ENCODE measurements at regions not wholly inside any gene's neighbourhood (a gene's known extent, or its start where the extent isn't known, plus 50 kb on each side); places are given as distances from the start of the nearest gene placed in this dataset.
"Not testable (repeated sequence)": the region's sequence is repeated elsewhere in the genome, so short reads cannot be mapped to it uniquely, and the experiment has no call there.

DNA sequence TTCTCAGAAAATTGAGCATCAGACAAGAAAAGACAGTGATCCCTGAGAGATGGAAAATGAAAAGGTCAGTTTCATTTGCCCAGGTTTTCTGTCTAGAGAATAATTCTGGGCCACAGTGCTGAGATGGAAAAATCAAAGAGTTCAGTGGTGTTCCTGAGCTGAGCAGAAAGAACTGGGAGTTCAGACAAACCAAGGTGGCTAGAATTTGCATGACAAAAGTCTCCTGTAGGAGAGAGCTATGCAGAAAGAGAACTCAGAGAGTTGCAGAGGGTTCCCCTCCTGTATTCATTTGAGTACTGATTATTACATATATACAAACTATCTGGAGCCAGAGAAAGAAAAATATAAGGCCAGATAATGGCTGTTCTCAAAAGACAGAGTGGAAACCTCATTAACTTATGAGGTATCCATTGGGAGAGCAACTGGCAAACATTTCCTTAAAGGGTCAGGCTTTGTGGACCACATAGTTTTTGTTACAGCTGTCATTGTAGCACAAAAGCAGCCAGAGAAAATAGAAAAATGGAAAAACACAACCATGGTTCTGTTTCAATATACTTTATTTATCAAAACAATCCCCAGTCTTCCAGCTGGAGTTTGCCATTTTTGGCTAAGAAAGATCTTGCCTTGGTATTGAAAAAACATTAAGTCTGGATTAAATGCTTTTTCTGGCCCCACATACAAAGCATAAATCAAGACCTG, 1004.1 kb downstream of the TBL1XR1 start:
- DNase-seq (ENCODE audit: low spot score): no peak

DNA sequence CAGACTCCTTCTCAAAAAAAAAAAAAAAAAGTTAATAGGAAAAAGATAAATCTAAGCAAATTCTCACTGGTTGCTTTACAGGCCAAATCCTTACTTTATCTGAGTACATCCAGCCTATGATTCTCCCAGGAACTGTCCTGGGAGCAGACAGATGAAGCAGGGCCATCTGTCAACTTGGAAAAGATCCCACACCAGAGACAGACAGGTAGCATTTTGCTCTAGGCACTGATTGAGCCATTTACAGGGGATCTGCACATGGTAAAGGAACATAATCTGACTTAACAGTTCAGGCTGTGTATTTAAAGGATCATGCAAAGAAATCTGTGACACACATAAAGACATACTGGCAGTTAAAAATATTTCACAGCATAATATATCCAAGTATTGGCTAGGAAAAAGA, 1006.5 kb downstream of the TBL1XR1 start:
- no peak for DNase-seq (ENCODE audit: low spot score)

DNA sequence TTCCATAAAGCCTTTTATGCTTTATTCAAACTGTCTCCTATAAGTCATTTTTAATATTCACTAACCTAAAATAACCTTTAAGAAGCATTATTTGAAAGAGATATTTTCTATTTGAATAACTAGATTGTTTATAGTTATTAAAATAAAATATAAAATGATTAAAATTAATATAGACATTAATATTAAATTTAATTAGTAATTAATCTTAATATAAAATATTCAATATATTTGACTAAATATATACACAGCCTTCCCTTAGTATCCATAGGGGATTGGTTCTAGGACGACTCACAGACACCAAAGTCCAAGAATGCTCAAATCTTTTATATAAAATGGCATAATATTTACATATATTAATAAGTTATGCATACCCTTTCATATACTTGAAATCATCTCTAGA, 1014.1 kb downstream of the TBL1XR1 start:
- no peak for DNase-seq (ENCODE audit: low spot score)

DNA sequence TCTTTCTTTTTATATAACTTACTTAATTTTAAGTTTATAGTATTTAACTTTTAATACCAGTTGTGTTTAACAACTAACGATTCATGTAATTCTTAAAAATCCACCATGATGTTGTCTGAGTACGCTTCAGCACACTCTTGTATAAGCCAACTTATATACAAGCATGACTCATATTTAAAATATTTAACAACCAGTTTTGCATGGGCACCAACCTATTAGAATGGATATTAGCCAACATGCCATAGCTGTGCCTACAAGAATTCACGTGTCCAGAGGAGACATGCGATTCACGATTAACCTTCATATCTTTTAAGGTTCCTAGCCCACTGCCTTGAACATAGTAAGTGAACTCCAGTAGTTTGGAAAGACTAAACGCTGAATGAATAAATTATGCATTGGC, 1023.2 kb downstream of the TBL1XR1 start:
- no peak for DNase-seq (ENCODE audit: low spot score)

- DNase-seq (ENCODE audit: low spot score): no peak
These were observed 1024.8 kb downstream of the TBL1XR1 start for GRCh38 chr3:176172492-176172891.

DNA sequence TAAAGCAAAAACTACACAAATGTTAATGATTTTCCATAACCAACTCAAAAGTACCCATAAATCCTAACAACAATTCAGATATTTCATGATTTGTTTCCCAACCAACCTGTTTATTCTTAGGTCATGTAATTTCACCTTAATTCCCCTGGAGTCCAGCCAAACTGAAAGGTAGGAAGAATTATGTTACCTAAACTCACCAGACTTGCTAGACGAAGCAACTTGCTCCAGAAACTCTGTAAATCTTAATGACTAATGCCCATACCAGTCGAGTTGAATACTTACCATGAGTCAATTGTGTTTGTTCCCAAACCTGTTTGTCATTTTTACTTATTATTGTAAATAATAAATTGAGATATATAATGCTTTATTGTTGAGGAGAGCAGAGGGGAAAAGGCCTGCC, 1030.0 kb downstream of the TBL1XR1 start:
- DNase-seq (ENCODE audit: low spot score): no peak

DNA sequence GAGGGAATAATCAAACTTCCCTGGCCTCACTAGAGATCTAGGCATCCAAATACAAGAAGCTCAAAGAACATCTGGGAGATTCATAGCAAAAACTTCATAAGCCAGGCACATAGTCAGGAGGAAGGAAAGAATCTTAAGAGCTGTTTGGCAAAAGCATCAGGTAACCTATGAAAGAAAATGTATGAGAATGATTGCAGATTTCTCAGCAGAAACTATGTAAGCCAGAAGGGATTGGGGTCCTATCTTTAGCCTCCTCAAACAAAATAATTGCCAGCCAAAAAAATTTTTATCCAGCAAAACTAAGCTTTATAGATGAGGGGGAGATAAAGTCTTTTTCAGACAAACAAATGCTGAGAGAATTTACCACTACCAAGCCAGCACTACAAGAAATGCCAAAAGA, 1036.3 kb downstream of the TBL1XR1 start:
- no peak for DNase-seq (ENCODE audit: low spot score)

DNA sequence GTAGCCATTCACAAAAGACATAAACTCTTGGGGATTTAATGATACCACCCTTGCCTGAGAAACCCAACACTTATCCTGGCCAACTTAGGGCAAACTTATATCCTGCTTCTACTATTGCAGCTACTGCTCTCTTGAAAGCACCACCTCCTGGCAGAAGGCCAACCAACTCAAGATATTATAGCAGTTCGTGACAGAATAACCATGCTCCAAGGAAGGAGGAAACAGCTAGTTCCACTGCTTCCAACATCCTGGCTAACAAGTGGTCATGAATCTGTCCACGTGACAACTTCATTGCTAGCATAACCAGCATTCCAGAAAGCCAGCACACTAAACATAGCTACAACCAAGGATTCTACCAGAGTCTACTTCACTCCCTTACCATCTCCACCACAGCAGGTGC, 1037.5 kb downstream of the TBL1XR1 start:
- no peak for DNase-seq (ENCODE audit: low spot score)

- no peak for DNase-seq (ENCODE audit: low spot score)
These were observed 1042.3 kb downstream of the TBL1XR1 start for GRCh38 chr3:176155012-176155411.

DNA sequence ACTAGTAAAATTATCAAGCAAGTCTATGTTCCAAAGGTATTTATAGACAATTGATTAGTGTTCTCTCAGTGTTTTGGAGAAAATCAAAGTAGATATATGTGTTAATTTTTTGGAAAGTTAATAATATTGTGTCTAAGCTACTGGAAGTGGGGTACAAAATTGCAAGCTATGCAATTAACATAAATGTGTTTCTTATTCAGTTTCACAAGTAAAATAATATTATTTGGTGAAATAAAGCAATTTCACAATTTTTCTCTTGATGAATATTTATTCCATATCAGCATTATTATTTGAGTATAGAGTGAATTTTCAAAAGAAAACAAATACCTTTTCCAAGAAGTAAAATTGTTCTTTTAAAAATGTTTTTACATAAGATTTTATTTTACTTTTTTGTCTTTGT, 1047.7 kb downstream of the TBL1XR1 start:
- DNase-seq (ENCODE audit: low spot score): no peak

GRCh38 chr3:176147251-176147650, 1050.0 kb downstream of the TBL1XR1 start:
- peak; percentile 71 for DNase-seq (ENCODE audit: low spot score)

- no peak for DNase-seq (ENCODE audit: low spot score)
These were observed 1055.4 kb downstream of the TBL1XR1 start for GRCh38 chr3:176141837-176142236.

DNA sequence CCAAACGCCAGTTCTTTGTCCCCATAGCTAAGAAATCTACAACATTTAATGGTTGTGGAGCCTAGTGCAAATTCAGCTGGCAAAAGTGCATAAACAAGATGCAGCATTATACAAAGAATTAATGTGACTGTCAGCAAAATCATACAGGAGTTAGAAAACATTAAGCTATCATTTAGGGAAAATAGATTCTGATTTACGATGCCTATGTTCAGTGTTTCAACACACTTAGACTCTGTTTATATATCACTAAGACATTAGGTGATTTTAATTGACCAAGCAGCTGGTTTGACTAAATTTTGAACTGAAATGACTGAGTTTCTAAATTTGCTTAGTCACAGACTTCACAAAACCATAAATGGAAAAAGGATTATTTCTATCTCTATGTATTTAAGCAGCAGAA, 1076.8 kb downstream of the TBL1XR1 start:
- no peak for DNase-seq (ENCODE audit: low spot score)

DNA sequence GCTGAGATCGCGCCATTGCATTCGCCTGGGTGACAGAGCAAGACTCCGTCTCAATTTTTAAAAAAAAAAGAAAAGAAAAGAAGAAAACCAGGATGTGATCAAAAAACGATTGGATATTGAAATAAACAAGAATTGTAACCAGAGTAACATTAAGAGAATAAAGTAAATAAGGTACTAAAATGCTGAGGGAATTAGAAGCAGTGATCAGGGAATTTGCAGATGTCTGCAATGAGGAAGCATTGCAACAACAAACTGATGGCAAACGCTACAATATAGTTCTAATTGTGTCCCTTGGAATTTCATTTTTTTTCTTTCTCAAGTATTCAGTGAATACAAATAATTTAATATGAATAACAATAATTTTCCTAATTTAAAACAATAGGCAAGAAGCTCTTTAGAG, 1077.5 kb downstream of the TBL1XR1 start:
- DNase-seq (ENCODE audit: low spot score): no peak

- no peak for DNase-seq (ENCODE audit: low spot score)
These were observed 1090.9 kb downstream of the TBL1XR1 start for GRCh38 chr3:176106380-176106779.

GRCh38 chr3:176097027-176097426, 1100.3 kb downstream of the TBL1XR1 start:
- no peak for DNase-seq (ENCODE audit: low spot score)

GRCh38 chr3:176093892-176094291, 1103.4 kb downstream of the TBL1XR1 start:
- DNase-seq (ENCODE audit: low spot score): not testable (repeated sequence)

GRCh38 chr3:176090727-176091126, 1106.6 kb downstream of the TBL1XR1 start:
- no peak for DNase-seq (ENCODE audit: low spot score)

GRCh38 chr3:176088962-176089383, 1108.3 kb downstream of the TBL1XR1 start:
- no peak for DNase-seq (ENCODE audit: low spot score)

DNA sequence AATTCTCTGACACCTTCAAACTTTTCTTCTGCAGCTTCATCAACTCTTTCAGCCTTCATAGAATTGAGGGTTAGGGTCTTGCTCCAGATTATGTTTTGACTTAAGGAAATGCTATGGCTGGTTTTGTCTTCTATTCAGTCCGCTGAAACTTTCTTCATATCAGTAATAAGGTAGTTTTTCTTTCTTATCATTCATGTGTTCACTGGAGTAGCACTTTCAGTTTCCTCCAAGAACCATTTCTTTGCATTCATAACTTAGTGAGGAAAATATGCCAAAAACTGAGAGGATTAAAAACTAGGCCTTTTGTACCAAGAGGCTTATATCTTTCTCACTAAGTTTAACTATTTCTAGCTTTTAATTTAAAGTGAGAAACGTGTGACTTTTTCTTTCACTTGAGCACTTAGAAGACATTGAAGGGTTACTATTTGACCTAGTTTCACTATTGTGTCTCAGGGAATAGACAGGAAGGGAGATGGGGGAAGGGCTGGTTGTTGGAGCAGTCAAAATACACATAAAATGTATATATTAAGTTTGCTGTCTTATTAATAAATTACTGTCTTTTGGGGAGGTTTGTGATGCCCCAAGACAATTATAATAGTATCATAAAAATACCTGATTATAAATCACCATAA, 1110.1 kb downstream of the TBL1XR1 start:
- no peak for DNase-seq (ENCODE audit: low spot score)

DNA sequence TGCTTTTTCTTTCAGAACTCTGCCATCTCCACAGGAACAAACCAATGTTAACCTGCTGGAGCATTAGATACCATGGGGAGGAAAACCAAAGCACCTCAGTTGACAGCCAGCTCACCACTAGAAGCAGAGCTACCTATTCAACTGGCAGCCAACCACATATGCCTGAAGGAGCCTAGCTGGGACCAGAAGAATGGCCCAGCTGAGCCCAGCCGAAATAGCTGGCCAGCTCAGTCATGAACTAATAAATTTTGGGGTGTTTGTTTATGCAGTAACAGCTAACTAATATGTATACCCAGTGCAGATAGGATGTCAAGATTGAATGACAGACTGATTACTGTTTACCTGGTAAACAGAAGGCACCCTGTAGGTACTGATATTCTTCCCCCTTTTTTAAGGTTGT, 1117.5 kb downstream of the TBL1XR1 start:
- no peak for DNase-seq (ENCODE audit: low spot score)

GRCh38 chr3:176078906-176079305, 1118.4 kb downstream of the TBL1XR1 start:
- DNase-seq (ENCODE audit: low spot score): no peak

DNA sequence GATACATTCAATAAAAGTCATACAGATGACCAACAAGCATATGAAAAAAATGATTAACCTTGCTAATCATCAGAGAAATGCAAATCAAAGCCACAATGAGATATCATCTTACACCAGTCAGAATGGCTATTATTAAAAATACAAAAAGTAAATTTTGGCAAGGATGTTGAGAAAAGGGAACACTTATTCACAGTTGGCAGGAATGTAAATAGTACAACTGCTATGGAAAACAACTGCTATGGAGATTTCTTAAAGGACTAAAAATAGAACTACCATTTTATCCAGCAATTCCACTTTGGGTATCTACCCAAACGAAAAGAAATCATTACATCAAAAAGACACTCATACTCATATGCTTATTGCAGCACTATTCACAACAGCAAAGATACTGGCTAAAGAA, 1121.8 kb downstream of the TBL1XR1 start:
- no peak for DNase-seq (ENCODE audit: low spot score)

- DNase-seq (ENCODE audit: low spot score): no peak
These were observed 1122.2 kb downstream of the TBL1XR1 start for GRCh38 chr3:176075046-176075445.

Data from Ammon's horn (tissue), 1 donor.